WI38 (cell line): ENCODE measurements at regions not wholly inside any gene's neighbourhood (a gene's known extent, or its start where the extent isn't known, plus 50 kb on each side); places are given as distances from the start of the nearest gene placed in this dataset.

Experiments used
- H3K4me3 ChIP-seq: 2 replicates; pipeline ENCODE4 v1.5.1; 2011; ENCODE audit warnings: low read depth, mild to moderate bottlenecking, control low read depth, low read length
- TF ChIP-seq, protein P1 (sequence below): IDR thresholded peaks from 2 replicates; pipeline ENCODE4 v1.5.1; 2012; ENCODE audit warnings: low read depth, mild to moderate bottlenecking, control low read depth, low read length

DNA sequence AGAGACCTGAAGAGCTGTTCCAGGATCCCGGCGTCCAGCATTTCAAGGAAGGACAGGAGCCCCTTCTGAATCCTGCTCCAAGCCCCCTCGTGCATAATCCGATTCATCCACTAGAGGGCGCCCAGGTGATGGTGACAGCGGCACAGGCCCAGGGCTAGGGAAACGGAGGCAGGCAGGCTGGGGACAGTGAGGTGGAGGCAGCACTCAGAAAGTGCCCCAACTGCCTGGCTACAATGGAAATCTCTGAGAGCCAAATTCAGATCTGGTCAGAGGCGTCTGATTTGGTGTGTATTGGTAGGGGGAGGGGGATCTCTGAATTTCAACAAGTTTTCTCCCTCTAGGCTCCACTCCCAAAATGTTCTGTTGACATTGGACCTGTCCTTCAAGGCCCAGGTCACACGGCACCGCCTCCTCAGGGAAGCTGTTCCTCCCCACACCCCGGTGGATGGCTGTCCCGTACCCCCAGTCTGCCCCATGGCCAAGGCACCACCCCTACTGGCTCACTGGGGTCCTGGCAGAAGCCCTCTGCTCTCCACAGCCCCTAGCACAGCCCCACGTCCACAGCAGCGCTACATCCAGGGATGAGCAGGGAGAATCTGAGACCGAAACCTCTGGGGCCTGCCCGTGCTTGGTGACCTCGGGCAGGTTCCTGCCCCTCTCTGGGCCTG is 142.9 kb downstream of the CRYBB2 start:
- H3K4me3 ChIP-seq, result no peak overlapping the region
- TF ChIP-seq, protein P1, sequence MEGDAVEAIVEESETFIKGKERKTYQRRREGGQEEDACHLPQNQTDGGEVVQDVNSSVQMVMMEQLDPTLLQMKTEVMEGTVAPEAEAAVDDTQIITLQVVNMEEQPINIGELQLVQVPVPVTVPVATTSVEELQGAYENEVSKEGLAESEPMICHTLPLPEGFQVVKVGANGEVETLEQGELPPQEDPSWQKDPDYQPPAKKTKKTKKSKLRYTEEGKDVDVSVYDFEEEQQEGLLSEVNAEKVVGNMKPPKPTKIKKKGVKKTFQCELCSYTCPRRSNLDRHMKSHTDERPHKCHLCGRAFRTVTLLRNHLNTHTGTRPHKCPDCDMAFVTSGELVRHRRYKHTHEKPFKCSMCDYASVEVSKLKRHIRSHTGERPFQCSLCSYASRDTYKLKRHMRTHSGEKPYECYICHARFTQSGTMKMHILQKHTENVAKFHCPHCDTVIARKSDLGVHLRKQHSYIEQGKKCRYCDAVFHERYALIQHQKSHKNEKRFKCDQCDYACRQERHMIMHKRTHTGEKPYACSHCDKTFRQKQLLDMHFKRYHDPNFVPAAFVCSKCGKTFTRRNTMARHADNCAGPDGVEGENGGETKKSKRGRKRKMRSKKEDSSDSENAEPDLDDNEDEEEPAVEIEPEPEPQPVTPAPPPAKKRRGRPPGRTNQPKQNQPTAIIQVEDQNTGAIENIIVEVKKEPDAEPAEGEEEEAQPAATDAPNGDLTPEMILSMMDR, result peak; percentile 91

DNA sequence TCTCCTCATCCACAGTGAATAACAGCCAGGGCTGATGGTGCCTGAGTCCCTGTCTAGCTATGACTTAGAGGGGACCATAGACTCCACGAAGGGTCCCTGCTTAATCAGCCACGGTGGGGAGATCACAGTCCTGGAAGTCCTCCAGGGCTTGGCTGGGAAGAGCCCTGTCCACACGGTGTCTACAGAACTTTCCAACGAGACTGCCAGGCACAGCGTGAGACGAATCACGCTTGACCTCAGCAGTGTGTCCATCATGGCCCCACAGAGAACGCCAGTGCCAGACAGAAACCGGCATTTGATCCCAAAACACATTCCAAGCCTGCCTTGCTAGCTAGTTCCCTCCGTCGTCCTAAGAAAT is 143.4 kb downstream of the CRYBB2 start:
- TF ChIP-seq, protein P1, result no peak
- H3K4me3 ChIP-seq, result no peak overlapping the region

DNA sequence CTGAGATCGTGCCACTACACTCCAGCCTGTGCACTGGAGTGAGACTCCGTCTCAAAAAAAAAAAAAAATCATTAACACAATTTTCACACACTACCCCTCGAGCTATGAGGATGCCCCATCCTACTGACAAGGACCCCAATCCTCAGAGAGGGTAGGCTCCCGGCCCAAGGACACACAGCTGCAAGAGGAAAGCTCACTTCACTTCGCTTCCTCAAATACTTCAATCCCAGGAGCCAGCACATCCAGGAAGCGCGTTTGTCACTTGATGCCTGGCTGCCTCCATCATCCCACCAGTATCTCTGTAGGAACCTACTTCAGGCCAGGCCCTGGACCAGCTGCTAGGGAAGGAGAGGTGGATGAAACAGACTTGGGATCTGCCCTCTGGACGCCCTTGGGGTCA is 144.0 kb downstream of the CRYBB2 start:
- TF ChIP-seq, protein P1, result no peak
- no peak overlapping the region for H3K4me3 ChIP-seq

DNA sequence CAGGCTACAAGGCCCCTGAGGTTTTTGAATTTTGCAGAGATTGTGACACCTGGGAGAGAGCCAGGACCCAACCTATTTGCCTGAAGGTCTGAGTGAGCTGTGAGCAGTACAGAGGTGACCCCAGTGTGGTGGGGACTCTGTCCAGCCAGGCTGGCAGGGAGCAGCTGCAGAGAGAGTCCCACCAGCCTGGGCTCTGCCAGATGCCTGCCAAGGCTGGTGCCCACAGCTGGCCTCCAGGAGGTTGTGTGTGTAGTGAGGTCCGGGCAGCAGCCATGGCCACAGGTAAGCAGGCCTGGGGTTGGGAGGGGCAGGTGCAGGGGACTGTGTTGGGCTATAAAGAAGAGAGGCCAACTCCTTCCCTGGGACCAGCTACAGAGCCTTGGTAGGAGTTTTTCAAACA is 144.8 kb downstream of the CRYBB2 start:
- TF ChIP-seq, protein P1, result no peak
- H3K4me3 ChIP-seq, result no peak overlapping the region

DNA sequence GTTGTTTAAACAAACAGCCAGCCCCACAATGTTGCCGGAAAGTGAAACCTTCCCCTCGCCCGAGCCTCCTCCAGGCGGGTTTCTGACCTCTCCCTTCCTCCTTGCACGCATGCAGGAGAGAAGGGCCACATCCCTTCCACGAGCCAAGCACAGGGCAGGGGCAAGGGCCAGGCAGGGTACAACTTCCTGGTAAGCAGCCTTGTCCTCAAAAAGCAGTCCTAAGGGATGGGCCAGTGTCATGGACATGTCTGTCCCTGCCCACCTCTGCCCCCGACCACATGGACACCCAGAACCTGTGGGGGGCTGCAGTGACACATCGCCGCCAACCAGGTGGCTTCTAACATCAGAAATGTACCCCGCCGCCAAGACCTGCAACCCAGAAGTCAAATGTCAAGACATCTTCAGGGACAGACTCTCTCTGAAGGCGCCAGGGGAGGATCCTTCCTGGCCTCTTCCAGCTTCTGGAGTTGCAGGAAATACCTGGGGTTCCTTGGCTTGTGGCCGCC is 145.3 kb downstream of the CRYBB2 start:
- H3K4me3 ChIP-seq, result no peak overlapping the region
- TF ChIP-seq, protein P1, result no peak

DNA sequence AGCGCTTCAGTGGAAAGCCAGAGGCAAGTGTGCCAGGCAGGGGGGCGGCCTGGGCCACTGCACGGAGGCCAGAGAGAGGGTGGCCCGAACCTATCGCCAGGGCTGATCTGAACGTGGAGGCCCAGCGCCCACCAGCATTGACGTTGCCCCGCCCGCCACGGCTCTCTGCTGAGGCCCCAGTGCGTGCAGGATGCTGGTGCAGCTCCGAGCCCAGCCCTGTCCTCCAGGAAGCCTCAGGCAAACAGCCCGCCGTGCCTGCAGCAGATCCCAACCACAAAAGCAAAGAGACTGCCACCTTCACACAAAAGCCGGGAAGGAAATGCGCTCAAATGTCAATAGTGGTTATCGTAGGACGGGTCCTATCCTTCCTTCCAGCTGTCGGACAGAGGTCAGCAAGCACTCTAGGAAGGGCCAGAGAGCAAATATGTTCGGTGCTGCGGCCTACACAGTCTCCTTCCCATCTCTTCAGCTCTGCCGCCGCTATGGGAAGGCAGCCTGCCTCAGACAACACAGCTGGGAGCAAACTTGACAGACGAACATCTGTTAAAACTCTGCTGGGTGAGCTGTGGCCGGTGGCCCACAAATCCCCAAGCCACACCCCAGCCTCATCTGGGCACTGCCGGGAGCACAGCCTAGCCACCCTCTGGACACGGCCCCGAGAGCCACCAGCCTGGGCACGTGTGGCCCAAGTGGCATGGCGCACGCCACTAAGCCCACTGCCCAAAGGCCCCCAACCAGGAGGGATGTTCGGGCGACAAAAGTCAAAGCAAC is 146.2 kb downstream of the CRYBB2 start:
- no peak overlapping the region for H3K4me3 ChIP-seq
- TF ChIP-seq, protein P1, result no peak

DNA sequence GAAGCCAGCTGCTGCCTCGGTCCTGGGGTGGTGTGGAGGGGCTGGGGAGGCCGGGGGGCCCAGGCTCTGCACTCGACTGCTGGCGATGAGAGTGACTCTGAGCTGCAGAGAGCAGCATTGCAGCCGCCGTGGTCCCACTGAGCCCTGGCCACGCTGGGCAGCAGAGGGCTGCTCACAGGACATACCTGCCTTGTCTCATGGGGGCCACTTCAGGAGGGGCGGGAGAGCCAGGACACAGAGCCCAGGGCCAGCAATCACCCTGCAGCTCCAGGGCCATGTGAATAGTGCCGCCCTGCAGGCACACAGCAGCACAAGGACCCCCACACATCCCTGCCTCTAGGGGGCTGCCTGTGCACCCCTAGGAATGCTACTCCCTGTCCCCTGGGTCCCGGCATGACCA is 147.0 kb downstream of the CRYBB2 start:
- no peak overlapping the region for H3K4me3 ChIP-seq
- TF ChIP-seq, protein P1, result no peak
